ENCODE measurements at regions not wholly inside any gene's neighbourhood (a gene's known extent, or its start where the extent isn't known, plus 50 kb on each side); places are given as distances from the start of the nearest gene placed in this dataset.

GRCh38 chr16:86930663-86931373 lies 352.5 kb downstream of the FOXL1 start:
- Histone ChIP-seq H3K27ac (ENCODE audit: low read depth, low read length) (no peak overlapping the region), H3K9ac (ENCODE audit: low read length in 5 of 5) (no peak overlapping the region), H3K4me1 (ENCODE audit: control insufficient read depth in 5 of 5, insufficient read depth in 5 of 5, low read length in 5 of 5) (peaks cover 0 to 39% (median 7%) of the 10 kb centered on the region in 5 donors), H3K27me3 (ENCODE audit: control insufficient read depth in 5 of 5, insufficient read depth in 4 of 5, low read length in 5 of 5) (peaks cover 15 to 79% (median 60%) of the 10 kb centered on the region in 5 donors), H3K36me3 (ENCODE audit: control insufficient read depth in 5 of 5, insufficient read depth in 5 of 5, low read length in 5 of 5) (no peaks in the 10 kb centered on the region), H3K9me3 (ENCODE audit: control insufficient read depth in 5 of 5, low read length in 5 of 5) (no peaks in the 10 kb centered on the region), H3K4me3 (ENCODE audit: low read depth in 1 of 5, low read length in 5 of 5) (no peak overlapping the region)

GRCh38 chr16:86931410-86931941 lies 353.1 kb downstream of the FOXL1 start:
- Histone ChIP-seq H3K27ac (ENCODE audit: low read depth, low read length) (no peak overlapping the region), H3K4me3 (ENCODE audit: low read depth in 1 of 5, low read length in 5 of 5) (no peak overlapping the region), H3K4me1 (ENCODE audit: control insufficient read depth in 5 of 5, insufficient read depth in 5 of 5, low read length in 5 of 5) (peaks cover 0 to 39% (median 7%) of the 10 kb centered on the region in 5 donors), H3K9ac (ENCODE audit: low read length in 5 of 5) (no peak overlapping the region), H3K36me3 (ENCODE audit: control insufficient read depth in 5 of 5, insufficient read depth in 5 of 5, low read length in 5 of 5) (no peaks in the 10 kb centered on the region), H3K9me3 (ENCODE audit: control insufficient read depth in 5 of 5, low read length in 5 of 5) (no peaks in the 10 kb centered on the region), H3K27me3 (ENCODE audit: control insufficient read depth in 5 of 5, insufficient read depth in 4 of 5, low read length in 5 of 5) (peaks cover 10 to 75% (median 61%) of the 10 kb centered on the region in 5 donors)

GRCh38 chr16:86932130-86932982 lies 354.0 kb downstream of the FOXL1 start:
- H3K27me3 ChIP-seq (ENCODE audit: control insufficient read depth in 5 of 5, insufficient read depth in 4 of 5, low read length in 5 of 5): peaks cover 15 to 67% (median 57%) of the 10 kb centered on the region in 5 donors
- no peak overlapping the region for H3K27ac ChIP-seq (ENCODE audit: low read depth, low read length)
- peaks cover 0 to 39% (median 7%) of the 10 kb centered on the region in 5 donors for H3K4me1 ChIP-seq (ENCODE audit: control insufficient read depth in 5 of 5, insufficient read depth in 5 of 5, low read length in 5 of 5)
- H3K9me3 ChIP-seq (ENCODE audit: control insufficient read depth in 5 of 5, low read length in 5 of 5): peaks cover 0 to 4% (median 0%) of the 10 kb centered on the region in 5 donors
- H3K4me3 ChIP-seq (ENCODE audit: low read depth in 1 of 5, low read length in 5 of 5): no peak overlapping the region
- no peak overlapping the region for H3K9ac ChIP-seq (ENCODE audit: low read length in 5 of 5)
- no peaks in the 10 kb centered on the region for H3K36me3 ChIP-seq (ENCODE audit: control insufficient read depth in 5 of 5, insufficient read depth in 5 of 5, low read length in 5 of 5)

- no peak overlapping the region for H3K27ac ChIP-seq (ENCODE audit: low read depth, low read length)
- peaks cover 9 to 49% (median 38%) of the 10 kb centered on the region in 5 donors for H3K27me3 ChIP-seq (ENCODE audit: control insufficient read depth in 5 of 5, insufficient read depth in 4 of 5, low read length in 5 of 5)
- H3K4me3 ChIP-seq (ENCODE audit: low read depth in 1 of 5, low read length in 5 of 5): no peak overlapping the region
- H3K4me1 ChIP-seq (ENCODE audit: control insufficient read depth in 5 of 5, insufficient read depth in 5 of 5, low read length in 5 of 5): peaks cover 0 to 25% (median 5%) of the 10 kb centered on the region in 5 donors
- no peak overlapping the region for H3K9ac ChIP-seq (ENCODE audit: low read length in 5 of 5)
- no peaks in the 10 kb centered on the region for H3K36me3 ChIP-seq (ENCODE audit: control insufficient read depth in 5 of 5, insufficient read depth in 5 of 5, low read length in 5 of 5)
- H3K9me3 ChIP-seq (ENCODE audit: control insufficient read depth in 5 of 5, low read length in 5 of 5): peaks cover 0 to 12% (median 7%) of the 10 kb centered on the region in 5 donors
Measured at GRCh38 chr16:86934581-86935375, 356.4 kb downstream of the FOXL1 start.

DNA sequence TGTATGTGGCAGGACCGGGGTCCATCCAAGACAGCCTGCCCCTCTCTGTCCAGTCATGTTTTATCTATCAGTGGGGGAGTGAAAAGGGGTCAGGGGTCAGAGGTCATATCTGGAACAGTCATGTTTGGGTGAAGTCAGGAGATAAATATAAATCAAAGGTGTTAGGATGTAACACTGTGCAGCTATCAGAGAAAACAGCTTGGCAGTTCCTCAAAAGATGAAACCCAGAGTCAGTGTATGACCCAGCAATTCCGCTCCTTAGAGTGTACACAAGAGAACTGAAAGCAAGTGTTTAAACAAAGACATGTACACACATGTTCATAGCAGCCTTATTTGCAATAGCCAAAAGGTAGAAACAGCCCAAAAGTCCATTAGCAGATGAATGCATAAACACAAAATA lies 361.3 kb downstream of the FOXL1 start:
- peaks cover 0 to 2% (median 0%) of the 10 kb centered on the region in 5 donors for H3K4me1 ChIP-seq (ENCODE audit: control insufficient read depth in 5 of 5, insufficient read depth in 5 of 5, low read length in 5 of 5)
- no peak overlapping the region for H3K9ac ChIP-seq (ENCODE audit: low read length in 5 of 5)
- no peaks in the 10 kb centered on the region for H3K36me3 ChIP-seq (ENCODE audit: control insufficient read depth in 5 of 5, insufficient read depth in 5 of 5, low read length in 5 of 5)
- peaks cover 0 to 22% (median 16%) of the 10 kb centered on the region in 5 donors for H3K9me3 ChIP-seq (ENCODE audit: control insufficient read depth in 5 of 5, low read length in 5 of 5)
- no peak overlapping the region for H3K4me3 ChIP-seq (ENCODE audit: low read depth in 1 of 5, low read length in 5 of 5)
- H3K27ac ChIP-seq (ENCODE audit: low read depth, low read length): no peak overlapping the region
- H3K27me3 ChIP-seq (ENCODE audit: control insufficient read depth in 5 of 5, insufficient read depth in 4 of 5, low read length in 5 of 5): peaks cover 4 to 20% (median 17%) of the 10 kb centered on the region in 5 donors

DNA sequence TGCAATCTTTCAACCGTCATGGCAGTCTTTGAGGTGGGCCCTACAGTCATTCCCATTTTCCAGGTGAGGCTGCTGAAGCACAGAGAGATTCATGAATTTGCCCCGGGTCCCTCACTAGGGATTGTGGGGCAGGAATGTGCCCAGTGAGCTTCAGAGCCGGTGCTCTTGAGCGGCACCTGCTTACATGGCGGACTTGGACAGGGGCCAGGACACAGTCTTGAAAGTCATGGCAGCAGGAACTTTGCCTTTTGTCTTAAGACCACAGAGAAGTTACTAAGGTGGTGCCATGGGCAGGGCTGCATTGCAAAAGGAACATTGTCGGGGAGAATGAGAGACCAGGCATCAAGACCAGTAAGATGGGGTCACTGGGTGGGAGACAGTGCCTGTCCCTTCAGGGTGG lies 363.4 kb downstream of the FOXL1 start:
- Histone ChIP-seq H3K9me3 (ENCODE audit: control insufficient read depth in 5 of 5, low read length in 5 of 5) (peaks cover 0 to 22% (median 16%) of the 10 kb centered on the region in 5 donors), H3K4me3 (ENCODE audit: low read depth in 1 of 5, low read length in 5 of 5) (no peak overlapping the region), H3K4me1 (ENCODE audit: control insufficient read depth in 5 of 5, insufficient read depth in 5 of 5, low read length in 5 of 5) (no peaks in the 10 kb centered on the region), H3K9ac (ENCODE audit: low read length in 5 of 5) (no peak overlapping the region), H3K36me3 (ENCODE audit: control insufficient read depth in 5 of 5, insufficient read depth in 5 of 5, low read length in 5 of 5) (no peaks in the 10 kb centered on the region), H3K27ac (ENCODE audit: low read depth, low read length) (no peak overlapping the region), H3K27me3 (ENCODE audit: control insufficient read depth in 5 of 5, insufficient read depth in 4 of 5, low read length in 5 of 5) (peaks cover 0 to 8% (median 3%) of the 10 kb centered on the region in 5 donors)

DNA sequence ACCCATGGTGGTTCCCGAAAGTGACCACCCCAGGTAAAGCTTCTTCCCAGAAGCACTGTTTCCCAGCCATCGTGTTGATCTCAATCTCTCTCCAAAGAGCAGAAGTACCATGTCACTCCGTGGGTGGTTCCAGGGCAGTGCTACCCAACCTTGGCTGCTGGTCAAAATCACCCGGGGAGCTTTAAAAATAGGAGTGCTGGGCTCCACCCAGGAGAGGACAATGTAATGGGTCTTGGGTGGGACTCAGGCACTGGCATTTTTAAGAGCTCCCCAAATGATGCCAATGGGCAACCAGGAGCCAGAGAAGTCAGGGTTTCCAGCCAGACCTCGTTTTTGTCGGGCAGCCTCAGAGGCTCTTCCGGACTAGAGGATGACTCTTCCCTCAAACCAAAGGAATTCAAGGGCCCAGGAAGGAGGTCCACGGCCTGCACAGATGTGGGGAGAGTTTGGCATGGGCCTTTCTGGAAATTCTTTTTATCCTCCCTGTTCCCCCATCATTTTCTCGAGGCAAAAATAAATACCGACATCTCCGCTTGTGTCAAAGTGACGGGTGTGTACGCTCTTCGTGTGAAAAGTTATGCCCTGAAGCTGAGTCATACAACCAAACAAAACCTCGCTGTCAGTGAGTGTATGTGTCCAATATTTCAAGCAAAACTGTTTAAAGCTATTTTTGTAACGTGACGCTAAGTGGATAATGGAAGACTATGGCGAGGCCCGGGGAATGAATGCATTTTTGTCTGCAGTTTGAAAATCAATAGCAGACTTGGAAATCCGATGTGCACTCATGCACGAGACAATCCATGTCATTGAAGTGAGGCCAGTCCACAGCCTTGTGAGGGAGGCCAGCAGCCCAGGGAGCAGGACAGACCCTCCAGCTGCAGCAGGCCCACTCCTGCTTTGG lies 364.1 kb downstream of the FOXL1 start:
- H3K4me3 ChIP-seq (ENCODE audit: low read depth in 1 of 5, low read length in 5 of 5): no peak overlapping the region
- H3K36me3 ChIP-seq (ENCODE audit: control insufficient read depth in 5 of 5, insufficient read depth in 5 of 5, low read length in 5 of 5): no peaks in the 10 kb centered on the region
- no peak overlapping the region for H3K9ac ChIP-seq (ENCODE audit: low read length in 5 of 5)
- peaks cover 0 to 22% (median 11%) of the 10 kb centered on the region in 5 donors for H3K9me3 ChIP-seq (ENCODE audit: control insufficient read depth in 5 of 5, low read length in 5 of 5)
- no peak overlapping the region for H3K27ac ChIP-seq (ENCODE audit: low read depth, low read length)
- H3K27me3 ChIP-seq (ENCODE audit: control insufficient read depth in 5 of 5, insufficient read depth in 4 of 5, low read length in 5 of 5): peaks cover 0 to 12% (median 5%) of the 10 kb centered on the region in 5 donors
- H3K4me1 ChIP-seq (ENCODE audit: control insufficient read depth in 5 of 5, insufficient read depth in 5 of 5, low read length in 5 of 5): no peaks in the 10 kb centered on the region

DNA sequence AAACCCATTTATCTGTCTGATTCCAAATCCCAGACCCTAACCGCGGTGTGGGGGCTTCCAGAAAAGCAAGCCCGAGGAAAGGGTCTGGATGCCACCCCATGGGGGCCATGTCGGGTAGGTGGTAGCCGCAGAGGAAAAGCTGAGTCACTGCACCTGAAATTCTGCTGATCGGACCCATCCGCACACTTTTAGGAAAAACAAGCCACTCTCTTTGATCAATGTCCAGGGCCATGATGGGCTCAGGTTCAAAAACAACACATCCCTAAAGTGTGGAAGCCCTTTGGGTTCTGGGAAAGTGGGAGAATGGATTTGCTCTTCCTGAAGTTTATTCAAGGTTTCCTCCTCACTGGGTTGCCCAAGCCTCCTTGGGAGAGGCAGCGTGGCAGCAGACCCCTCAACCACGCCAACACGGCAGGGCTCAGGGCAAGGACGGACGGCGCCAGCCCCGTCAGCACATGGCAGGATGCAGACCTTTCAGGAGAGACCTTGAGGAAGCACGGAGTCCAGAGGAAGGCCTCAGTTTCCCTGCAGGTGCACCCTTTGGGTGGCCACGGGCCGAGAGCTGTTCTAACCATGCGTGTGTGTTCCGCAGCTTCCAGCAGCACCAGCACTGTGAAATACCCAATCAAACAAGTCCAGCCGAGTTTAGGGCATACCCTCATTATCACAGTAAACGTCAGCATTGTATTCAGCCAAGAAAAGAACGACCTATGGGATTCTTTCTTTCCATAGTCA lies 367.0 kb downstream of the FOXL1 start:
- no peak overlapping the region for H3K27ac ChIP-seq (ENCODE audit: low read depth, low read length)
- H3K4me3 ChIP-seq (ENCODE audit: low read depth in 1 of 5, low read length in 5 of 5): no peak overlapping the region
- peaks cover 0 to 8% (median 6%) of the 10 kb centered on the region in 5 donors for H3K9me3 ChIP-seq (ENCODE audit: control insufficient read depth in 5 of 5, low read length in 5 of 5)
- H3K4me1 ChIP-seq (ENCODE audit: control insufficient read depth in 5 of 5, insufficient read depth in 5 of 5, low read length in 5 of 5): no peaks in the 10 kb centered on the region
- H3K9ac ChIP-seq (ENCODE audit: low read length in 5 of 5): no peak overlapping the region
- H3K27me3 ChIP-seq (ENCODE audit: control insufficient read depth in 5 of 5, insufficient read depth in 4 of 5, low read length in 5 of 5): peaks cover 6 to 8% (median 7%) of the 10 kb centered on the region in 5 donors
- H3K36me3 ChIP-seq (ENCODE audit: control insufficient read depth in 5 of 5, insufficient read depth in 5 of 5, low read length in 5 of 5): no peaks in the 10 kb centered on the region
